K562 (cell line): ENCODE measurements at regions not wholly inside any gene's neighbourhood (a gene's known extent, or its start where the extent isn't known, plus 50 kb on each side); places are given as distances from the start of the nearest gene placed in this dataset.

Experiments
- ATAC-seq: fragments of 200-7000 bp; cut with Tn5 transposase; 3 replicates; pipeline ENCODE4 v1.9.1; 2020; ENCODE audit warnings: moderate library complexity
- BruUV-seq: library from RNA; stranded (reverse); fragments of 400-500 nt; replicated peaks from 2 replicates; lab custom pipeline; 2021; lab: Mats Ljungman, UMichigan
- CTCF ChIA-PET: fragments of 300-600 bp; formaldehyde crosslinking; extraction: SDS; loops from one replicate; lab custom pipeline; 2021; ENCODE audit warnings: low intra/inter-chr PET ratio; lab: Yijun Ruan, JAX
- POLR2A ChIA-PET: fragments of 300-600, 350-650 bp; sonication (Branson Sonifier 250); formaldehyde crosslinking; extraction: SDS; loops from one replicate; lab custom pipeline; 2021; ENCODE audit warnings: antibody characterized with exemption, inconsistent platforms; lab: Yijun Ruan, JAX
- DNase-seq, 4 experiments: peaks; one replicate each; pipeline versions ENCODE4 v3.0.0 to v3.0.0-alpha.2; 2011 to 2018; ENCODE audit warnings: low spot score in 3 of 4, mixed read lengths in 3 of 4; ENCODE audit errors: extremely low read depth in 1 of 4
- FAIRE-seq: peaks from 2 replicates; lab custom pipeline; 2011; peaks lifted over from hg19 to GRCh38; lab: Jason Lieb, UNC
- H2AFZ ChIP-seq: 2 replicates; pipeline ENCODE4 v1.6.0; 2011; ENCODE audit warnings: low read depth, low read length, control low read depth, inconsistent platforms
- H3K27ac ChIP-seq: fragments of 200-600 bp; 3 replicates; pipeline ENCODE4 v1.8.0; 2011; ENCODE audit warnings: low read depth, mild to moderate bottlenecking, control low read depth, inconsistent platforms, low read length, moderate library complexity, mixed read lengths; ENCODE audit errors: extremely low read depth
- H3K27me3 ChIP-seq, 2 experiments: fragments of 300-600 bp in 1 of 2; 2 replicates in 1 of 2; 3 replicates in 1 of 2; pipeline versions ENCODE4 v1.6.0 to v1.8.0; 2011; ENCODE audit warnings: inconsistent platforms in 2 of 2, low read length in 2 of 2, mild to moderate bottlenecking in 1 of 2, mixed read lengths in 1 of 2, moderate library complexity in 1 of 2; ENCODE audit not compliant: control insufficient read depth in 2 of 2, insufficient read depth in 2 of 2
- H3K36me3 ChIP-seq: fragments of 300-600 bp; 3 replicates; pipeline ENCODE4 v1.8.0; 2011; ENCODE audit warnings: mild to moderate bottlenecking, low read length, inconsistent platforms; ENCODE audit not compliant: control insufficient read depth, insufficient read depth
- H3K4me1 ChIP-seq, 2 experiments: fragments of 200-600 bp in 1 of 2; replicated peaks in 1 of 2; 2 replicates in 1 of 2; 3 replicates in 1 of 2; pipeline versions ENCODE4 v1.5.1 to v1.8.0; 2011; ENCODE audit warnings: inconsistent platforms in 2 of 2, low read length in 2 of 2, mild to moderate bottlenecking in 1 of 2, mixed read lengths in 1 of 2, moderate library complexity in 1 of 2; ENCODE audit not compliant: control insufficient read depth in 2 of 2, insufficient read depth in 2 of 2
- H3K4me2 ChIP-seq: 2 replicates; pipeline ENCODE4 v1.6.1; 2011; ENCODE audit warnings: low read length, control low read depth, inconsistent platforms, mixed read lengths; ENCODE audit not compliant: insufficient read depth
- H3K4me3 ChIP-seq: fragments of 200-600 bp; sonication (generic), shearing (Covaris generic); 2 replicates; pipeline ENCODE4 v1.5.1; 2016; ENCODE audit warnings: control low read depth, inconsistent platforms
- H3K79me2 ChIP-seq: fragments of 200-600 bp; 3 replicates; pipeline ENCODE4 v1.8.0; 2011; ENCODE audit warnings: low read length, inconsistent platforms; ENCODE audit not compliant: control insufficient read depth, insufficient read depth
- H3K9ac ChIP-seq, 2 experiments: 2 replicates each; pipeline versions ENCODE4 v1.6.0 to v1.6.1; 2011; ENCODE audit warnings: low read depth in 2 of 2, low read length in 2 of 2, control low read depth in 1 of 2, inconsistent platforms in 1 of 2, mild to moderate bottlenecking in 1 of 2, mixed read lengths in 1 of 2; ENCODE audit not compliant: insufficient read depth in 1 of 2
- H3K9me1 ChIP-seq: one replicate; pipeline ENCODE4 v1.6.0; 2011; ENCODE audit warnings: inconsistent platforms, mild to moderate bottlenecking, low read length, moderate library complexity; ENCODE audit not compliant: control insufficient read depth, insufficient read depth
- H3K9me3 ChIP-seq: replicated peaks from 2 replicates; pipeline ENCODE4 v1.5.1; 2011; ENCODE audit warnings: low read depth, low read length, inconsistent platforms; ENCODE audit not compliant: control insufficient read depth, insufficient read depth
- H4K20me1 ChIP-seq: replicated peaks from 2 replicates; pipeline ENCODE4 v1.6.1; 2011; ENCODE audit warnings: low read length, inconsistent platforms, mixed read lengths; ENCODE audit not compliant: control insufficient read depth, insufficient read depth
- HDAC3 ChIP-seq: fragments of 450-650 bp; IDR thresholded peaks from 2 replicates; pipeline ENCODE4 v1.6.1; 2018; ENCODE audit warnings: borderline replicate concordance, mild to moderate bottlenecking, moderate library complexity; ENCODE audit not compliant: partially characterized antibody
- HDGF ChIP-seq: fragments of 450-650 bp; IDR thresholded peaks from 2 replicates; pipeline ENCODE4 v1.6.1; 2016
- MTA2 ChIP-seq: fragments of 450-650 bp; IDR thresholded peaks from 2 replicates; pipeline ENCODE4 v1.6.1; 2016; ENCODE audit warnings: low read depth
- NFXL1 ChIP-seq: fragments of 450-650 bp; formaldehyde crosslinking; IDR thresholded peaks from 2 replicates; pipeline ENCODE4 v1.4.0; 2021; ENCODE audit warnings: mild to moderate bottlenecking
- SMAD4 ChIP-seq: fragments of 250-450 bp; sonication (Bioruptor Pico); conservative IDR thresholded peaks from 2 replicates; pipeline ENCODE4 v1.8.0; 2021; ENCODE audit warnings: inconsistent platforms, mild to moderate bottlenecking, moderate library complexity
- SPI1 ChIP-seq: IDR thresholded peaks from 2 replicates; pipeline ENCODE4 v1.6.1; 2011; ENCODE audit warnings: low read depth, low read length, control low read depth, borderline replicate concordance
- TAF9B ChIP-seq: fragments of 450-650 bp; IDR thresholded peaks from 2 replicates; pipeline ENCODE4 v1.6.1; 2018; ENCODE audit warnings: mild to moderate bottlenecking; ENCODE audit not compliant: partially characterized antibody
- ZSCAN32 ChIP-seq: fragments of 450-650 bp; formaldehyde crosslinking; IDR thresholded peaks from 2 replicates; pipeline ENCODE4 v1.4.0; 2020; ENCODE audit warnings: mild to moderate bottlenecking, moderate library complexity
- WGBS: fragments of 100-300 bp; shearing (Covaris generic); methylation state at CpG from one replicate; pipeline ENCODE4 v1.1.6; 2016; ENCODE audit warnings: low coverage, mixed read lengths; ENCODE audit not compliant: insufficient coverage; ENCODE audit errors: missing lambda C conversion rate; 5-methylcytosine and 5-hydroxymethylcytosine counted together
- in situ Hi-C: fragments of 300-500 bp; cut with MboI; formaldehyde crosslinking; loops from 4 replicates; pipeline ENCODE4 v1.15.0; 2018; ENCODE audit warnings: inconsistent platforms, mixed read lengths
- intact Hi-C: fragments of 100-400 bp; cut with micrococcal nuclease; formaldehyde crosslinking; loops from 2 replicates; pipeline ENCODE4 v1.14.2; 2022
- TF ChIP-seq, protein P1 (sequence below): IDR thresholded peaks from 2 replicates; pipeline ENCODE4 v1.6.1; 2014; ENCODE audit warnings: antibody characterized with exemption
- TF ChIP-seq, protein P2 (sequence below): sonication (generic); formaldehyde crosslinking; IDR thresholded peaks from 2 replicates; pipeline ENCODE4 v1.8.1; 2022; ENCODE audit warnings: missing genetic modification reagents

DNA sequence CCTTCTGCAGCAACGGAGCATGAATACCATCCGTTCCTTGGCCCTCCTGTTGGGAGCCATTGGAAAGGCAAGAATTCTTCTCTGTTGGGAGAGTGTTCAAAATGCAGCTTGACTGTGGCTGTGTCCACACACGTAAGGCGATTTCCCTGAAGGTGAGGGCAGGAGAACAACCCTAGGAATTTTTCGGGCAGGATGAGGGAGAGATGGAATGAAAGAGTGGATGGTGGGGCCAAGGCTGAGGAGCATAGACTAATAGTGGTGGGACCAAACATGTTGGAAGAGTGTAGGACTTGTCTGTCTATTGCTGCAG lies 924.9 kb downstream of the TBC1D22A start:
- no peaks in the 10 kb centered on the region for H3K79me2 ChIP-seq
- no peaks in the 10 kb centered on the region for H3K9me1 ChIP-seq
- no peaks in the 10 kb centered on the region for H3K4me1 ChIP-seq
- no peaks in the 10 kb centered on the region for H3K27me3 ChIP-seq
- ChIA-PET CTCF (no interaction called here), POLR2A (interaction anchor here (1.4 kb wide), 1 partner anchor 8 kb away, joined by 8 read pairs; no protein-coding TSS in a partner anchor)
- DNase-seq (no peak), FAIRE-seq (no peak), ATAC-seq (no peak)
- peaks cover 41% of the 10 kb centered on the region; the same call in 2 of the 3 replicates for H3K36me3 ChIP-seq
- in situ Hi-C loops: no loop called here
- no peak overlapping the region for H3K27ac ChIP-seq
- no peak overlapping the region for H3K9ac ChIP-seq
- intact Hi-C loops: no loop called here
- no peaks in the 10 kb centered on the region for H3K9me3 ChIP-seq
- H4K20me1 ChIP-seq: no peaks in the 10 kb centered on the region
- no peak overlapping the region for H2AFZ ChIP-seq
- 100% methylated on average over 1 of the region's 5 CpGs for WGBS
- no TSS peak for BruUV-seq
- H3K4me2 ChIP-seq: no peak overlapping the region
- TF ChIP-seq, protein P1, sequence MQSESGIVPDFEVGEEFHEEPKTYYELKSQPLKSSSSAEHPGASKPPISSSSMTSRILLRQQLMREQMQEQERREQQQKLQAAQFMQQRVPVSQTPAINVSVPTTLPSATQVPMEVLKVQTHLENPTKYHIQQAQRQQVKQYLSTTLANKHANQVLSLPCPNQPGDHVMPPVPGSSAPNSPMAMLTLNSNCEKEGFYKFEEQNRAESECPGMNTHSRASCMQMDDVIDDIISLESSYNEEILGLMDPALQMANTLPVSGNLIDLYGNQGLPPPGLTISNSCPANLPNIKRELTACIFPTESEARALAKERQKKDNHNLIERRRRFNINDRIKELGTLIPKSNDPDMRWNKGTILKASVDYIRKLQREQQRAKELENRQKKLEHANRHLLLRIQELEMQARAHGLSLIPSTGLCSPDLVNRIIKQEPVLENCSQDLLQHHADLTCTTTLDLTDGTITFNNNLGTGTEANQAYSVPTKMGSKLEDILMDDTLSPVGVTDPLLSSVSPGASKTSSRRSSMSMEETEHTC: no peak
- TF ChIP-seq MTA2 (no peak), HDAC3 (no peak), ZSCAN32 (no peak), NFXL1 (CRISPR knock-in tag) (no peak), SMAD4 (CRISPR knock-in tag) (no peak), SPI1 (no peak), HDGF (no peak), TAF9B (no peak)
- TF ChIP-seq, protein P2, sequence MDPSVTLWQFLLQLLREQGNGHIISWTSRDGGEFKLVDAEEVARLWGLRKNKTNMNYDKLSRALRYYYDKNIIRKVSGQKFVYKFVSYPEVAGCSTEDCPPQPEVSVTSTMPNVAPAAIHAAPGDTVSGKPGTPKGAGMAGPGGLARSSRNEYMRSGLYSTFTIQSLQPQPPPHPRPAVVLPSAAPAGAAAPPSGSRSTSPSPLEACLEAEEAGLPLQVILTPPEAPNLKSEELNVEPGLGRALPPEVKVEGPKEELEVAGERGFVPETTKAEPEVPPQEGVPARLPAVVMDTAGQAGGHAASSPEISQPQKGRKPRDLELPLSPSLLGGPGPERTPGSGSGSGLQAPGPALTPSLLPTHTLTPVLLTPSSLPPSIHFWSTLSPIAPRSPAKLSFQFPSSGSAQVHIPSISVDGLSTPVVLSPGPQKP (CRISPR knock-in tag): no peak
- no peak overlapping the region for H3K4me3 ChIP-seq
